SW480 (cell line): ENCODE measurements at regions not wholly inside any gene's neighbourhood (a gene's known extent, or its start where the extent isn't known, plus 50 kb on each side); places are given as distances from the start of the nearest gene placed in this dataset.

Experiments
- DNase-seq: peaks from one replicate; pipeline ENCODE4 v3.0.0-alpha.2; 2016; ENCODE audit warnings: low spot score

DNA sequence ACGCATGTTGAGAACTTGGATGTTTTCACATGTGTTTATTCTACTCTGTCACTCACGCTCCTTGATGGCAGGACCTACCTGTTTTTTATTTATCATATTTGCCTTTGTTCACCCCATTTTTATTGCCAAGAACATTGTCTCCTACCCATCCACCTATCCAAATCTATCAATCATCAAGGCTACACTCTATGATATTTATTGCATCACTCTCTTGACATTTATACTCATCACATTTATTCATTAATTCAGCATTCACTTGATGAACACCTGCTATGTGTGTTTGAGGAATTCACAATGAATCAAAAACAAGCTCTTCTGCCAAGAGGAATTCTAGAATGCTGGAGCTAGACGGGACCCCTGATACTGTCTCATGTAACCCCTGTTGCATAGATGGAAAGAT, 94.5 kb upstream of the ZNF469 start:
- DNase-seq: no peak

- DNase-seq: no peak
These were observed 93.8 kb upstream of the ZNF469 start for GRCh38 chr16:88289001-88289400.

- DNase-seq: no peak
These were observed 93.2 kb upstream of the ZNF469 start for GRCh38 chr16:88289561-88289960.

GRCh38 chr16:88289968-88290401, 92.8 kb upstream of the ZNF469 start:
- DNase-seq: no peak

DNA sequence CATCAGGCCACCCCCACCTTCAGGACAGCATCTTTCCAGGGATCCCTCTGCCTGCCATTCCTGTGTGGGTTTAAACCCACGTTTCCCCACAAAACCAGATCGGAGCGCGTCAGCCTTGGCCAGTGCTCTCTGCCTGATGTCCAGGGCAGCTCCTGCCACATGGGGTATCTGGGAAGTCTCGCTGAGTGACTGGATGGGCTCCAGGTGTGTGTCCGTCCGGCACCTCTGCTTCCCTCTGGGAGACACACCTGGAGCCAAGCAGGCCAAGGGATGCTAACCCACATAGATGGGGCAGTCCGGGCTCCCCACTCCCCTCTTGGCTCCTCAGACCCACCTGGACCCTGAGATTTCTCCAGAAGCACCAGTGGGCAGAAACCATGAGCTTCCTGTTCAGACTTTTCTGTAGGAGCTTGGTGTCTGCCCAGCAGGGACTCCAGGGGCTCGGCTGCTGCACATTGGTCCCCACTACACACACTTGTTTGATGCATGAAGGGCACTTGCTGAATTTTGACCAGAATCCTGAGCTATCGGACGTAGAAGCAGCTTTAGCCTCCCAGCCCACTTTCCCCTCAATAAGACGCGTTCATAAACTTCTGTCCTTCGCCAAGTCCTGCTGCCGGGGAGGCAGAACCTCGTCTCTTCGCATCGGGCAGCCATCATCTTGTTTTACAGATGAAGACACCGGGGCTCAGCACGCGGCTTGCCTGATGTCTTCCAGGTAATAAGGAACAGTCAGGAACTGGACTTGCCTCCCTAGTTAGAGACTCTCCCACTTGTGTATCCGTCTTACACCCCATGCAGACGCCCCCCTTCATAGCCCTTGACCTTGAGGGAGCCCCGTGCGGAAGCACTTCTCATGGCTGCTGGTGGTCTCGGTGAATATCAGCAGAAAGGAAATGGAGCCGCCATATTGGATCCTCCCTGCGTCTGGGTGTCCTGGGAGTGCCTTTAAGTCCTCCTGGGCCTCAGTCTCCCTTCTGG, 91.6 kb upstream of the ZNF469 start:
- no peak for DNase-seq

GRCh38 chr16:88292007-88292970, 90.5 kb upstream of the ZNF469 start:
- DNase-seq: no peak

DNA sequence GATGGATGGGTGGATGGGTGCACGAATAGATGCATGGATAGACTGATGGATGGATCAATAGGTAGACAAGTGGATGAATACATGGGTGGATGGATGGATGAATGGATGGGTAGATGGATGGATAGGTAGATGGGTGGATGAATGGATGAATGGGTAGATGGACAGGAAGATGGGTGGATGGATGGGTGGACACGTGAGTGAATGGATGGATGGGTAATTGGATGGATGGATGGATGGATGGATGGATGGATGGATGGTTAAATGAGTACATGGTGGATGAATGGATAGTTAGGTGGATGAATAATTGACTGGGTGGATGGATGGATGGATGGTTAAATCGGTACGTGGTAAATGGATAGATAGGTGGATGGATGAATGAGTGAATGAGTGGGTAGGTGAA, 89.7 kb upstream of the ZNF469 start:
- DNase-seq: no peak

- no peak for DNase-seq
These were observed 86.9 kb upstream of the ZNF469 start for GRCh38 chr16:88295671-88296436.

DNA sequence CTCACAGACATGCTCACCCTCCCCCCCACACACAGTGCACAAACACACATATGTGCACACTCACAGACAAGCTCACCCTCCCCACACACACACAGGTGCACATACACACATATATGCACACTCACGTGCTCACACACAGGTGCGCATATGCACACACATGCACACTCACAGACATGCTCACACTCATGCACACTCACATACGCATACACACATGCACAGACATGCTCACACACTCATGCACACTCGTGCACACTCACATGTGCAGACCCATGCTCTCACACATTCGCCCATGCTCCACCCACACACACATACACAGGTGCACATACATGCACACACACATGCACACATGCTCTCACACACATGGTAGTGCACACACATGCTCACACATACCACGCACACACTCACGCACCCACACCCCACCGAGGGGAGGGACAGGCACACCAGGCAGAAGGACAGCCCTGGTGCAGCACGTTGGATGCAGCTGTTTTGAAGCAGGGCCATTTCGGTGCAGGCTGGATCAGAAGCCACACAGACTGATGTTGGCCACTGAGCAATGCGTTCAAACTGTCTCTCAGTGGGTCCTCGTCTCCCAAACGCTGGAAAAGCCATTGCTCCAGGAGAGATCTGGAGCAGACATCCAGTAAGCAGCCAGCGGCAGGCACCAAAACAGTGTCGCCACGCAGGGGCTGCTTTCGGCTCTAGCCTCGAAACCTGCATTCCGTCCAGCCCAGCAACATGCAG, 86.2 kb upstream of the ZNF469 start:
- DNase-seq: no peak

DNA sequence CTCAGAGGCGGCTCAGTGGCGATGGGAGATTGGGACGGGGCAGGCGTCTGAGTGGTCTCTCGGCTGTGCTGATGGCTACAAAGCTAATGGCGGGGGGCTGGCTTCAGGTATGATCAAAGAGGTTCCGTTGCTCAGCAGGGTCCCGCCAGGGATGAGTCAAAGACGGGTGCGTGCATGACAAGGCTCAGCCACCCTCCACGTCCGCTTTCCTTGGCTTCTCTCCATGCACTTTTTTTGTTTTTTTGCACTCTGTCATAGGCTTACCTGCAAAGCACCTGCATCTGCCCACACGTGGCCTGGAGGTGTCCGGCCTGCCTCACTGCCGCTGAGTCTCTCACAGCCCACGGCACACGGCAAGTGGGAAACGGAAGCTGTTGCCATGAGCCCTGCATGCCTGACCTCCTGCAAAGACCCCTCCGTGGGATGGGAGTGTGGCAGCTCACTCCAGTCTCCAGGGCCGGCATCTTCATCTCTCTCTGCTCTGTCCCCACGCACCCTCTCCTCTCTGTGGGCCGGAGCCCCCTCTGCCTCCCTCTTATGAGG, 85.5 kb upstream of the ZNF469 start:
- no peak for DNase-seq

DNA sequence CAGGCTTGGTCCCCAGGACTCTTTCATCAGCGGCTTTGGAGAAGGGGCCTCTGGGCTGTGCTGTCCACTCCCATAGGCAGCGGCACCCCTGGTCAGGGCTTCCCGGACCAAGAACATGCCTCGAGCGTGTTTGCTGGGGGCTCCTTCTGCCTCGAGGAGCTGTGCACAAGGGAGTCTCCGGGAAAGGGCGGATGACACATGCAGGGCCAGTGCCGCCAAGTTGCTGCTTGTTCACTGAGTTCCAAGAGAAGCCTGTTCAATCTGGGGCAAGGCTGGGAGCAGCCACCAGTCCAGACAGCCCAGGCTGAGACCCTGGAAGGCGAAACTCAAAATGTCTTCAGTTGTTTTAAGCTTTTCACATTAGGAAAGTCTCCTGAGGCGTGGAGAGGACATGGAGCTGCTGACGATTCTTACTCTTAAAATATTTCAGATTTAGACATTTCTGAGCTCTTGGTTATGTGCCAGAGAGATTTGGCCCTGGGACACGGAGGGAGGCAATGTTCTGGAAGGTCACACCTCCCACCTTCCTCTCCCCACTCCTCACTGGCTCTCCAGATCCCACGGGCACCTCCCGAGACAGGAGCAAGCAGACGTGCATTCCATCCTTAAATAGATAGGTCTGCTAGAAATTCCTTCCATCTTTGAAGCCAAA, 84.5 kb upstream of the ZNF469 start:
- no peak for DNase-seq

GRCh38 chr16:88298833-88299745, 83.7 kb upstream of the ZNF469 start:
- DNase-seq: no peak

- DNase-seq: no peak
These were observed 82.9 kb upstream of the ZNF469 start for GRCh38 chr16:88299751-88300462.

GRCh38 chr16:88300463-88300835, 82.3 kb upstream of the ZNF469 start:
- DNase-seq: no peak

DNA sequence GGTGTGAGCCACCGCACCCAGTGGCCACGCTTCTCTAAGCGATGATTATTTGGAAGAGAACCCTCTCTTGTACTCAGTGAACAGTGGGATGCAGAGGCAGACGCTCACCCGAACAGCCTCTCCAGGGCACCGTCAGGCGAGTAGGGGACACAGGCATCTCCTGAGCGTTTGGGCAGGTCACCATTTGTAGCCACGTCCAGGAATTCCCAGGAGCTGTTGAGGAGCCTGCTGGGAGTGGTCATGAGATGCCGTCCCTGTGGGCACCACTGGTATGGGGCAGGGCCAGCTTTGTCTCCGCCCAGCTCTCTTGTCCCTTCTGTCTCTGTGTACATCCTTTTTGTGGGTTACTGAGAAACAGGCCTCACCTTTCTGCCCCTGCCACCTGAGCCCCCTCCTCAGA, 81.3 kb upstream of the ZNF469 start:
- peak; percentile 21 for DNase-seq

DNA sequence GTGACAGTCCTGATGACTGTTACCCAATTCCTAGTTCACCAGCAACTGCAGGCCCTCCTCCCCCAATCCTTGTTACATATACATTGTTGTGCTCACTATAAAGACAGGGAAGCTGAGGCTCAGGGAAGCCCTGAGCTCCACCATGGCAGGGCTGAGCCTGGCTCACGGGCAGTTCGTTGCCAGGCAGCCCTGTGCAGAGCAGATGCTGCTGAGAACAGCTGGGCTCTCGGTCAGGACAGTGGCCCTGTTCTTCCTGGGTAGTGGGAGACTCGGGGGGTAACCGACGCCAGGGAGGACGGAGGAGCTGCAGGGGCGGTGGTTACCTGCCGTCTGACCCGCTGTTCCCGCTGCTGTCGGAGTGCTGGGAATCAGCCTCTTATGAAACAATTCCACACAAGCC, 80.9 kb upstream of the ZNF469 start:
- DNase-seq: no peak

GRCh38 chr16:88302666-88303065, 80.1 kb upstream of the ZNF469 start:
- no peak for DNase-seq

- no peak for DNase-seq
These were observed 79.4 kb upstream of the ZNF469 start for GRCh38 chr16:88303405-88303804.
